LNCAP (cell line): ENCODE measurements at regions not wholly inside any gene's neighbourhood (a gene's known extent, or its start where the extent isn't known, plus 50 kb on each side); places are given as distances from the start of the nearest gene placed in this dataset.

Experiments
- CTCF ChIP-seq: fragments of 450-650 bp; IDR thresholded peaks from 2 replicates; pipeline ENCODE4 v1.5.1; 2017; ENCODE audit warnings: mild to moderate bottlenecking

- no peak for TF ChIP-seq CTCF
These were observed 50.3 kb downstream of the NAV1 start for GRCh38 chr1:201589186-201589585.

- no peak for TF ChIP-seq CTCF
These were observed 51.5 kb downstream of the NAV1 start for GRCh38 chr1:201590474-201590873.

- no peak for TF ChIP-seq CTCF
These were observed 52.4 kb downstream of the NAV1 start for GRCh38 chr1:201591348-201591747.

- TF ChIP-seq CTCF: no peak
These were observed 53.1 kb downstream of the NAV1 start for GRCh38 chr1:201591981-201592380.

- no peak for TF ChIP-seq CTCF
These were observed 54.4 kb downstream of the NAV1 start for GRCh38 chr1:201593200-201593921.

- TF ChIP-seq CTCF: no peak
These were observed 55.8 kb downstream of the NAV1 start for GRCh38 chr1:201594575-201595245.

GRCh38 chr1:201595381-201595780 lies 56.5 kb downstream of the NAV1 start:
- TF ChIP-seq CTCF: no peak
